CD14-positive monocyte (primary cell): ENCODE measurements at regions not wholly inside any gene's neighbourhood (a gene's known extent, or its start where the extent isn't known, plus 50 kb on each side); places are given as distances from the start of the nearest gene placed in this dataset.

Experiments used
- DNase-seq, 3 donors: peaks; one replicate each; pipeline ENCODE4 v3.0.0-alpha.2; 2011 to 2022
- H2AFZ ChIP-seq: 2 replicates; pipeline ENCODE4 v1.6.0; 2012; ENCODE audit warnings: mild to moderate bottlenecking, low read depth, low read length, inconsistent platforms; ENCODE audit not compliant: insufficient read depth, poor library complexity, severe bottlenecking
- H3K27ac ChIP-seq, 2 donors: 1 replicate in 1 of 2; 2 replicates in 1 of 2; pipeline ENCODE4 v1.5.1; 2012 to 2013; ENCODE audit warnings: low read length in 2 of 2, control low read depth in 1 of 2, inconsistent platforms in 1 of 2, low read depth in 1 of 2, mild to moderate bottlenecking in 1 of 2
- H3K27me3 ChIP-seq, 2 donors: one replicate each; pipeline versions ENCODE4 v1.6.0 to v1.6.1; 2011 to 2013; ENCODE audit warnings: low read length in 2 of 2; ENCODE audit not compliant: control insufficient read depth in 2 of 2, insufficient read depth in 2 of 2
- H3K36me3 ChIP-seq, 2 donors: replicated peaks in 1 of 2; 1 replicate in 1 of 2; 2 replicates in 1 of 2; pipeline versions ENCODE4 v1.5.1 to v1.6.1; 2012 to 2013; ENCODE audit warnings: low read length in 2 of 2, control low read depth in 1 of 2, inconsistent platforms in 1 of 2, mild to moderate bottlenecking in 1 of 2; ENCODE audit not compliant: insufficient read depth in 2 of 2, control insufficient read depth in 1 of 2
- H3K4me1 ChIP-seq, 2 donors: 1 replicate in 1 of 2; 2 replicates in 1 of 2; pipeline versions ENCODE4 v1.5.1 to v1.6.1; 2012 to 2013; ENCODE audit warnings: low read length in 2 of 2, control low read depth in 1 of 2, inconsistent platforms in 1 of 2, mild to moderate bottlenecking in 1 of 2, moderate library complexity in 1 of 2; ENCODE audit not compliant: insufficient read depth in 2 of 2, control insufficient read depth in 1 of 2
- H3K4me2 ChIP-seq: replicated peaks from 2 replicates; pipeline ENCODE3; 2012; ENCODE audit warnings: low read length, moderate library complexity, mild to moderate bottlenecking; ENCODE audit not compliant: poor library complexity, severe bottlenecking; ENCODE audit errors: extremely low read depth
- H3K4me3 ChIP-seq, 3 experiments: fragments of 200-600 bp in 1 of 3; sonication (generic) in 1 of 3; replicated peaks in 1 of 3; 1 replicate in 2 of 3; 2 replicates in 1 of 3; pipeline ENCODE4 v1.5.1; 2011 to 2013; ENCODE audit warnings: low read length in 3 of 3, mild to moderate bottlenecking in 3 of 3, control low read depth in 2 of 3, low read depth in 2 of 3, inconsistent platforms in 1 of 3, moderate library complexity in 1 of 3
- H3K79me2 ChIP-seq: 2 replicates; pipeline ENCODE4 v1.6.0; 2012; ENCODE audit warnings: mild to moderate bottlenecking, control low read depth, inconsistent platforms, low read length, moderate library complexity; ENCODE audit not compliant: insufficient read depth
- H3K9ac ChIP-seq: 2 replicates; pipeline ENCODE4 v1.6.0; 2017; ENCODE audit warnings: low read length, mild to moderate bottlenecking; ENCODE audit not compliant: insufficient read depth, poor library complexity, severe bottlenecking
- H3K9me3 ChIP-seq, 2 donors: replicated peaks in 1 of 2; 1 replicate in 1 of 2; 2 replicates in 1 of 2; pipeline versions ENCODE4 v1.5.1 to v1.6.1; 2012 to 2013; ENCODE audit warnings: low read length in 2 of 2, control low read depth in 1 of 2; ENCODE audit not compliant: control insufficient read depth in 1 of 2, insufficient read depth in 1 of 2
- H4K20me1 ChIP-seq: 2 replicates; pipeline ENCODE4 v1.6.0; 2012; ENCODE audit warnings: mild to moderate bottlenecking, low read length, control low read depth, moderate library complexity; ENCODE audit not compliant: insufficient read depth
- H3K27ac Mint-ChIP-seq, 7 donors: one replicate each; pipeline ENCODE4 v1.8.0; 2020; ENCODE audit warnings: mild to moderate bottlenecking in 7 of 7, mixed read lengths in 7 of 7, moderate library complexity in 6 of 7, inconsistent platforms in 2 of 7
- H3K27me3 Mint-ChIP-seq, 3 donors: one replicate each; pipeline ENCODE4 v1.8.0; 2021 to 2022; ENCODE audit warnings: low read depth in 3 of 3, mild to moderate bottlenecking in 3 of 3, mixed read lengths in 3 of 3, moderate library complexity in 3 of 3, inconsistent platforms in 1 of 3
- H3K36me3 Mint-ChIP-seq, 2 donors: one replicate each; pipeline ENCODE4 v1.8.0; 2020; ENCODE audit warnings: mixed read lengths in 2 of 2, inconsistent platforms in 1 of 2, mild to moderate bottlenecking in 1 of 2
- H3K4me1 Mint-ChIP-seq: one replicate; pipeline ENCODE4 v1.8.0; 2020; ENCODE audit warnings: mild to moderate bottlenecking, mixed read lengths
- H3K4me3 Mint-ChIP-seq, 2 donors: one replicate each; pipeline ENCODE4 v1.8.0; 2020; ENCODE audit warnings: mild to moderate bottlenecking in 2 of 2, mixed read lengths in 2 of 2, moderate library complexity in 1 of 2
- H3K9me3 Mint-ChIP-seq, 7 donors: one replicate each; pipeline ENCODE4 v1.8.0; 2020 to 2022; ENCODE audit warnings: mixed read lengths in 7 of 7, mild to moderate bottlenecking in 6 of 7, moderate library complexity in 6 of 7, inconsistent platforms in 2 of 7
- CTCF ChIP-seq: fragments of 200-600 bp; IDR thresholded peaks from one replicate; pipeline ENCODE4 v1.8.0; 2022; ENCODE audit warnings: antibody characterized with exemption, mild to moderate bottlenecking
- WGBS: methylation state at CpG from one replicate; pipeline ENCODE4 v1.1.5; 2013; ENCODE audit warnings: missing lambda C conversion rate; ENCODE audit not compliant: insufficient coverage; 5-methylcytosine and 5-hydroxymethylcytosine counted together
- intact Hi-C, 2 donors: fragments of 100-400 bp; cut with micrococcal nuclease; formaldehyde crosslinking; loops; one replicate each; pipeline versions ENCODE4 v1.15.0 to v1.15.1; 2023

- 100% methylated on average over 3 of the region's 3 CpGs for WGBS
- H3K4me1 Mint-ChIP-seq = no peaks in the 10 kb centered on the region
Observed at GRCh38 chr2:180732337-180732736, 248.1 kb upstream of the UBE2E3 start.

GRCh38 chr2:180730976-180731375 lies 249.4 kb upstream of the UBE2E3 start:
- no peaks in the 10 kb centered on the region for H3K9me3 ChIP-seq
- Mint-ChIP-seq H3K9me3 (peaks cover 0 to 2% (median 0%) of the 10 kb centered on the region in 7 donors), H3K4me3 (no peak overlapping the region), H3K4me1 (no peaks in the 10 kb centered on the region), H3K27ac (no peak overlapping the region), H3K36me3 (no peaks in the 10 kb centered on the region), H3K27me3 (no peaks in the 10 kb centered on the region)
- no peaks in the 10 kb centered on the region for H4K20me1 ChIP-seq
- no peaks in the 10 kb centered on the region for H3K36me3 ChIP-seq
- no peaks in the 10 kb centered on the region for H3K79me2 ChIP-seq
- no peaks in the 10 kb centered on the region for H3K27me3 ChIP-seq
- no peak overlapping the region for H3K9ac ChIP-seq
- no peak overlapping the region for H3K4me2 ChIP-seq
- intact Hi-C loops = no loop called here
- WGBS = no CpG with 5 or more reads among the region's 2 CpGs
- H3K4me3 ChIP-seq = no peak overlapping the region
- H2AFZ ChIP-seq = no peak overlapping the region
- DNase-seq = peak in 1 of 3 donors; percentile 8
- no peak for TF ChIP-seq CTCF
- H3K27ac ChIP-seq = no peak overlapping the region
- H3K4me1 ChIP-seq = no peaks in the 10 kb centered on the region

More at GRCh38 chr2:180732337-180732736, 248.1 kb upstream of the UBE2E3 start:
- no peaks in the 10 kb centered on the region for H3K36me3 ChIP-seq
- H3K9me3 ChIP-seq = no peaks in the 10 kb centered on the region
- no peak for TF ChIP-seq CTCF
- no peak overlapping the region for H3K4me3 ChIP-seq
- H4K20me1 ChIP-seq = no peaks in the 10 kb centered on the region
- DNase-seq = no peak
- Mint-ChIP-seq H3K27ac (no peak overlapping the region), H3K9me3 (peaks cover 0 to 3% (median 0%) of the 10 kb centered on the region in 7 donors), H3K4me3 (no peak overlapping the region), H3K36me3 (no peaks in the 10 kb centered on the region), H3K27me3 (no peaks in the 10 kb centered on the region)
- H3K27me3 ChIP-seq = no peaks in the 10 kb centered on the region
- no peaks in the 10 kb centered on the region for H3K79me2 ChIP-seq
- no peaks in the 10 kb centered on the region for H3K4me1 ChIP-seq
- intact Hi-C loops = no loop called here
- H3K27ac ChIP-seq = no peak overlapping the region
- H3K4me2 ChIP-seq = no peak overlapping the region
- no peak overlapping the region for H2AFZ ChIP-seq
- H3K9ac ChIP-seq = no peak overlapping the region
